ENCODE measurements at regions not wholly inside any gene's neighbourhood (a gene's known extent, or its start where the extent isn't known, plus 50 kb on each side); places are given as distances from the start of the nearest gene placed in this dataset.

DNA sequence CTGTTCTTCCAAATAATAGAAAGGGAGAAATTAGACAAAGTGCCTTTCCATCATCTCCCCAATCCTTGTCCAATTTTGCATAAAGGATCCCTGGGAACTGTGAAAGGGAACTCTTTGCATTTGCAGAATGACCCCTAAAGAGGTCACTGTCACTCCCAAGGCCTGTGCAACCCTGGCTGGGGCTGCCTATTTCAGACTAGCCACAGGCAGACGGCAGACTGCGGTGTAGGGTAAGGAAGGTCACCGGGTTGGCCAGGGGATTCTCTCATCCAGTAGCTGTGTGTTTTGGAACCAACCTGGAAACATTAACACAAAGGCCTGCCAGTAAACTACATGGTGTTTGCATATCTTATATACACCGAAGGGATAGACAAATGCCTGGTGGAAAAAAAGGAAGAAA lies 818.7 kb downstream of the BCL11A start:
- TF ChIP-seq, protein P1, sequence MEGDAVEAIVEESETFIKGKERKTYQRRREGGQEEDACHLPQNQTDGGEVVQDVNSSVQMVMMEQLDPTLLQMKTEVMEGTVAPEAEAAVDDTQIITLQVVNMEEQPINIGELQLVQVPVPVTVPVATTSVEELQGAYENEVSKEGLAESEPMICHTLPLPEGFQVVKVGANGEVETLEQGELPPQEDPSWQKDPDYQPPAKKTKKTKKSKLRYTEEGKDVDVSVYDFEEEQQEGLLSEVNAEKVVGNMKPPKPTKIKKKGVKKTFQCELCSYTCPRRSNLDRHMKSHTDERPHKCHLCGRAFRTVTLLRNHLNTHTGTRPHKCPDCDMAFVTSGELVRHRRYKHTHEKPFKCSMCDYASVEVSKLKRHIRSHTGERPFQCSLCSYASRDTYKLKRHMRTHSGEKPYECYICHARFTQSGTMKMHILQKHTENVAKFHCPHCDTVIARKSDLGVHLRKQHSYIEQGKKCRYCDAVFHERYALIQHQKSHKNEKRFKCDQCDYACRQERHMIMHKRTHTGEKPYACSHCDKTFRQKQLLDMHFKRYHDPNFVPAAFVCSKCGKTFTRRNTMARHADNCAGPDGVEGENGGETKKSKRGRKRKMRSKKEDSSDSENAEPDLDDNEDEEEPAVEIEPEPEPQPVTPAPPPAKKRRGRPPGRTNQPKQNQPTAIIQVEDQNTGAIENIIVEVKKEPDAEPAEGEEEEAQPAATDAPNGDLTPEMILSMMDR (IDR thresholded peaks at IDR 0.05; ENCODE audit: low read depth, low read length), result no peak

DNA sequence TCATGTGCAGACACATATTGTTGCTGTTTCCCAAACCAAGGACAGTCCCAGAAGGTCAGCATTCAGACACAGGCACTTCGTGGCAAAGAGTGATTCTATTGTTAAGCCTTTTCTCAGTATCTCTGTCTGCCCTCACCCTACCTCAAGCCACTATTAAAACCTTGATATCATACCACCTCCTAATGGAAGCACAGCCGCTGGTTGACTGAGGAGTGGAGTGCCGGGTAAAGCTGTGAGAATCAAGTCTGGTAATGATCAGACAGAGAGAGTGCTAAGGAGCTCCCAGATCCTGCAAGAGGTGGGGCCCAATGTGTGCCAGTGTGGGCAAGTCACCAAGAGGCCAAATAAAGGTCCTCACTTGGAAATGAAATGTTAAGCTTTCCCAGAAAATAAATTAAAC lies 819.5 kb downstream of the BCL11A start:
- DNase-seq, result no peak
- no peak overlapping the region for H3K4me3 ChIP-seq (ENCODE audit: low read depth, low read length)
- no peaks in the 10 kb centered on the region for H3K9me3 ChIP-seq
- TF ChIP-seq, protein P1 (IDR thresholded peaks at IDR 0.05; ENCODE audit: low read depth, low read length), result no peak
- no peaks in the 10 kb centered on the region for H3K4me1 ChIP-seq
- H3K27me3 ChIP-seq, result no peaks in the 10 kb centered on the region
- no peaks in the 10 kb centered on the region for H3K36me3 ChIP-seq

More for the DNA sequence above, 818.7 kb downstream of the BCL11A start:
- Histone ChIP-seq H3K27me3 (no peaks in the 10 kb centered on the region), H3K36me3 (no peaks in the 10 kb centered on the region), H3K4me3 (ENCODE audit: low read depth, low read length) (no peak overlapping the region), H3K9me3 (no peaks in the 10 kb centered on the region), H3K4me1 (no peaks in the 10 kb centered on the region)
- no peak for DNase-seq

DNA sequence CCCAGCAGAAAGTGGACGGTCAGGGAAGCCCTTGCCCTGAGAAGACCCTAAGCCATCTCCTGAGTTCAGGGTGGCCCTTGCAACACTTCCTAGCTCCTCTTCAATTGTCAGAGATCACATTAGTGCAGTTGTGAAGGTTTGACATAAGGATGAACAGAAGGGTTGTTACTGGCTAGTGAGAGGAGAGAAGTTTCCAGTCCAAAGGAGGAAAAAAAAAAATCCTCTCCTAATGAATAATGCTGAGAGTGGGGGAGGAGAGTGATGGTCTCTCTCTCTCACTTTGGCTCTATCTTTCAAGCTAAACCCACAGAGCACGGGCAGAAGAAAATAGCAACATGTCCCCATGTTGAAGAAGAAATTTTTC lies 819.9 kb downstream of the BCL11A start:
- no peaks in the 10 kb centered on the region for H3K36me3 ChIP-seq
- DNase-seq, result no peak
- H3K9me3 ChIP-seq, result no peaks in the 10 kb centered on the region
- no peaks in the 10 kb centered on the region for H3K27me3 ChIP-seq
- H3K4me1 ChIP-seq, result no peaks in the 10 kb centered on the region
- H3K4me3 ChIP-seq (ENCODE audit: low read depth, low read length), result no peak overlapping the region
- TF ChIP-seq, protein P1 (IDR thresholded peaks at IDR 0.05; ENCODE audit: low read depth, low read length), result no peak

DNA sequence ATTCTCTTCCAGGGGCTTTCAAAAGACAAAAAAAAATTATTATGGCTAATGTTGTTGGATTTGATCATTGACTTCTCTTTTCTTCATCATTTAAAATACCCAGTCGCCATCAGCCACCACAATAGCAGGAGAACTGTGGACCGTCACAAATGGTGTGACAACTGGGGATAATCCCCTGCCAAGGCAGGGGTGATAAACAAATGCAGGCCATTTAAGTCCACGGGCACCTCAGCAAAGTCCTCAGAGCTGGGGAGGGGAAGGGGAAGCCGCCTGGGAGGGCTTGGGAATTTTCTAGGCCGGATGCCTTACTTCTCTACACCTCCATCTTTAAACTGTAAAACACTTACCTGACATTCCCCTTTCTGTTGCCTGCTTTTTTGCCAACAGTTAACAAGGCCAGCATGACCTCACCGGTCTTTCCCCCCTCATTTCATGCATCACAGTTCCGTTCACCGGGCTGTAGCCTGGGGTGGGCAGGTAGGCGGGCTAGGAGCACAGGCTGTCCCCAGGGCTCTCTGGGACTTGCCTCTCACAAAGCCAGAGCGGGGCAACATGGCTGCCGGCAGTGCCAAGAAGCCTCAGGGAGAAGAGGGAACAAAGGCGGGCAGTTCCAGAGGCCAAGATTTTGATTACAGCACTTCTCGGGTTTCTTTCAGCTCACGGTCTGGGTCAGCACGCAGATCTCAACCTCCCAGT lies 820.4 kb downstream of the BCL11A start:
- no peaks in the 10 kb centered on the region for H3K9me3 ChIP-seq
- no peak overlapping the region for H3K4me3 ChIP-seq (ENCODE audit: low read depth, low read length)
- no peak for DNase-seq
- no peaks in the 10 kb centered on the region for H3K4me1 ChIP-seq
- TF ChIP-seq, protein P1 (IDR thresholded peaks at IDR 0.05; ENCODE audit: low read depth, low read length), result no peak
- no peaks in the 10 kb centered on the region for H3K27me3 ChIP-seq
- H3K36me3 ChIP-seq, result no peaks in the 10 kb centered on the region

DNA sequence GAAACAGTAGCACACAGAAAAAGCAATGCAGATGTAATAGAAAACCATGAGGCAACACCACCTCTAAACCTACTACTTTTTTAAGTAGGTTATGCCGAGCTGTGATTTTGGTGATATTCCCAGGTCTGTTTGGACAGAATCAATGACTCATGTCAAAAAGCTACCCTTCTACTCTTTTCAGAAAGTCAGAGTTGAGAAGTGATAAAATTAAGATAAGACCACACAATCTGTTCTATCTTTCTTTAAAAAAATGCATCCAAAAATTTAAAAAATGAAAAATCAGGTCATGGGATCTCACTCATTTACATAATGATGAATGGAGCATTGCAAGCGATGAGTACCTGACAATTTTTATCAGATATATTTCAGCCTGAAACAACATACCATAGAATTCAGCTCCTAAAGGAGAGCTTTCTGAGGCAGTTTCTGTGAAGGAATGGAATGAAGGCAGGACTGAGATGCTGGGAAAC lies 826.3 kb downstream of the BCL11A start:
- H3K4me3 ChIP-seq (ENCODE audit: low read depth, low read length), result no peak overlapping the region
- TF ChIP-seq, protein P1 (IDR thresholded peaks at IDR 0.05; ENCODE audit: low read depth, low read length), result no peak
- H3K36me3 ChIP-seq, result no peaks in the 10 kb centered on the region
- DNase-seq, result no peak
- no peaks in the 10 kb centered on the region for H3K27me3 ChIP-seq
- no peaks in the 10 kb centered on the region for H3K9me3 ChIP-seq
- no peaks in the 10 kb centered on the region for H3K4me1 ChIP-seq

DNA sequence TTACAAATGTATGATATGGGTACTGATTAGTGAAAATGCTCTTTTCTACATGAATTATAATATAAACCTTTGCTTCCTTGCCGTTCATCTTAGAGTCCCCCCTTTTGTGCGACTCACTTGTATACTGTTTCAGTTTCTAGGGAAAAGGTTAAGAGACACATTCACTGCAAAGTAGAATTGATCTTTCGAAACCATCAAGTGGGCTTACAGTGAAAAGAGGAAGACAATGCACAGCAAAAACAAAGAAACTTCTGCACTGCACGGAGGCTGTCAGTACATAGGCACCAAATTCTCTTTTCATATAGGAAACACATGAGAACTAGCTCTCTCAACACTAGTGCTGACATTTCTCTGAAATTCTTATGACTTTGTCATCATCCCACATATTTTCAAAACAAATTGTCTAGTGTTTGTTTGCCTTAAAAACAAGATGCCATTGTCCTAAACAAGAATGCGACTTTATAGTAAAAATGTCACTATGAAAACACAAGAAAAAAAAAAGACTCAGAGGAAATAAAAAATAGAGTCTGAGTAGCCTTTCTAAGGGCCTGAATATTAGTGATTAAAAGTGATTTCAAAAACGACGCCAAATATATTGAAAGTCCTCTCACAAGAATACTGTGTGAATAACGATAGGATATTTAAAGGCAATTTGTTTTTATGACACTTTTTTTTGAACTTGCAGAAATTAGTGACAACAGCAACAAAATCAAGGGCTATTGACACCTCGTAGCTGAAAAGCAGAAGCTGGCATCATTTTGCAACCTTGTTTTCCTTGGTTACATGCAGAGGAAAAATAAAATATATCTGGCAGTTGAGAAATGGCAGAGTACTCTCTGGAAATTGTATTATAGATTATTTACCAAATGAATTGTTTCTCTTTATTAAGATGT lies 827.0 kb downstream of the BCL11A start:
- Histone ChIP-seq H3K4me1 (no peaks in the 10 kb centered on the region), H3K4me3 (ENCODE audit: low read depth, low read length) (no peak overlapping the region), H3K27me3 (no peaks in the 10 kb centered on the region), H3K9me3 (no peaks in the 10 kb centered on the region), H3K36me3 (no peaks in the 10 kb centered on the region)
- TF ChIP-seq, protein P1 (IDR thresholded peaks at IDR 0.05; ENCODE audit: low read depth, low read length), result no peak
- no peak for DNase-seq

Data from BE2C (cell line).